ENCODE measurements at regions not wholly inside any gene's neighbourhood (a gene's known extent, or its start where the extent isn't known, plus 50 kb on each side); places are given as distances from the start of the nearest gene placed in this dataset.

DNA sequence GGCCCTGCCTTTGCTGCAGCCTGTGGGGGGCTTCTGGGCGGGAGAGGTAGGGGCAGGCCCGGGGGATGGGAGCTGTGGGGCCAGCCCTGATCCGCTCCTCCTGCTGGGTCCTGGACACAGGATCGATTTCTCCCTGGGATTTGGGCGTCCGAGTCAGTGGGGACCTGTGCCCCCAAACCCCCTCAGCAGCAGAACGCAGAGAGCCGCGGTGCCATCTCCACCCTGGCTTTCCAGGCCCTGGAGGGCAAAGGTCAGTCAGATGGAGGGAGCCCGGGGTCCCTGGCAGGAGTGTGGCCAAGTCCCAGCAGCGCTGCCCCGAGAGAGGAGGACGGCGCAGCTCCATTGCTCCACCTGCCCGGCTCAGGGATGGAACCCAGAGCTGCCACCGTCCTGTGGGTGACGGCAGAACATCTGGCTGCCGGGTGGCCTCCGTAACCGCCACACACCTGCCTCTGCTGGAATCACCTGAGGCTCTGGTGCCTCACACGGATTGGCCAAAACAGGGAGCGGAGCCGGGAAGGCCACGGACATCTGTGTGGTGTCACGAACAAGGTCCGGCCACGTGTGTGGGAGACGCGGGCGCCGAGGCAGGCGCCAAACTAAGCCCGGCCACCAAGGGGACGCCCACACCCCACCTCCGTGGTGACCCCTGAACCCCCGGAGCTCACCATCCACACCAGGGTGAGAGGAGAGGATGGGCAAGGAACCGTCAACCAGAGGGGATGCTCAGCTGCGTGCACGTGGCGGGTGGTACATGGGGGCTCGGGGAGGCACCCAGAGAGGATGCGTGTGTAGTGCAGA, 80.3 kb upstream of the FBRSL1 start:
- TF ChIP-seq CTCF (conservative IDR thresholded peaks at IDR 0.05; ENCODE audit: low read length), result no peak
- TF ChIP-seq EZH2phosphoT487 (IDR thresholded peaks at IDR 0.05; ENCODE audit: borderline replicate concordance), result no peak
